ENCODE measurements at regions not wholly inside any gene's neighbourhood (a gene's known extent, or its start where the extent isn't known, plus 50 kb on each side); places are given as distances from the start of the nearest gene placed in this dataset.
A peak's percentile ranks its signal among the peaks of the same experiment; 100 is the strongest.
"Not testable (repeated sequence)": the region's sequence is repeated elsewhere in the genome, so short reads cannot be mapped to it uniquely, and the experiment has no call there.

- not testable (repeated sequence) for DNase-seq
These were observed 1370.6 kb downstream of the CDH12 start for GRCh38 chr5:21482522-21482921.

GRCh38 chr5:21481320-21482270 lies 1371.5 kb downstream of the CDH12 start:
- not testable (repeated sequence) for DNase-seq

DNA sequence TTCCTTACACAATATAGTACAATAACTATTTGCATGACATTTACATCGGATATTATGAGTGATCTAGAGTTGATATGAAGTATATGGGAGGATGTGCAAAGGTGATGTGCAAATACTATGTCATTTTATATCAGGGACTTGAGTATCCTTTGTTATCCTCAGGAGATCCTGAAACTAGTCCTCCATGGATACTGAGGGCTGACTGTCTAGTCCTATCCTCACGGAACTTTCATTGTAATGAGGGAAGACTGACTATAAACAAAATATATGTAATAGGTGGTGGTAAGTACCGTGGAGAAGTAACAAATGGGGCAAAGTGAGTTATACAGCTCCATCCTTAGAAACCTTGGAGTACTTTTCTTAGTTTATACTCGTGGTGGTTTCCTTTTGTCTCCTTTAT lies 1373.1 kb downstream of the CDH12 start:
- not testable (repeated sequence) for DNase-seq

DNA sequence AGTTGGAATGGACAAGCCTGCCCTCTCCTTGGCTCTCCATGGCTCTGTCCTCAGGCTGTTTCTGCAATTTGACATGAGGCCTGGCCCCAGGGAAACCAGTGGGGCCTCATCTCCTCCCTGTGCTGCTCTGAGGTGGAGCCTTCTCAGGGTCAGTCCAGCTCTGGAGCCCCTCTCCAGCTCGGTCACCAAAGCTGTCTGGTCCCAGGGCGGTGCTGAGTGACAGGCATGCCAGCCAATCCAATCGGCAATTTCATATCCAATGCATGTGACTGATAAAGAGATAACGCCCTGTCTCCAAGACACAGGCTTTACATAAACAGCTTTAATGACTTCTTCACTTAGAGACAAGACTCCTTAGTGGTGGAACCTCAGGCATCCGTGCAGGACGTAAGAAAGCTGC lies 1379.2 kb downstream of the CDH12 start:
- DNase-seq = not testable (repeated sequence)

GRCh38 chr5:21473436-21473835 lies 1379.7 kb downstream of the CDH12 start:
- DNase-seq = not testable (repeated sequence)

GRCh38 chr5:21471691-21472090 lies 1381.5 kb downstream of the CDH12 start:
- DNase-seq = not testable (repeated sequence)

DNA sequence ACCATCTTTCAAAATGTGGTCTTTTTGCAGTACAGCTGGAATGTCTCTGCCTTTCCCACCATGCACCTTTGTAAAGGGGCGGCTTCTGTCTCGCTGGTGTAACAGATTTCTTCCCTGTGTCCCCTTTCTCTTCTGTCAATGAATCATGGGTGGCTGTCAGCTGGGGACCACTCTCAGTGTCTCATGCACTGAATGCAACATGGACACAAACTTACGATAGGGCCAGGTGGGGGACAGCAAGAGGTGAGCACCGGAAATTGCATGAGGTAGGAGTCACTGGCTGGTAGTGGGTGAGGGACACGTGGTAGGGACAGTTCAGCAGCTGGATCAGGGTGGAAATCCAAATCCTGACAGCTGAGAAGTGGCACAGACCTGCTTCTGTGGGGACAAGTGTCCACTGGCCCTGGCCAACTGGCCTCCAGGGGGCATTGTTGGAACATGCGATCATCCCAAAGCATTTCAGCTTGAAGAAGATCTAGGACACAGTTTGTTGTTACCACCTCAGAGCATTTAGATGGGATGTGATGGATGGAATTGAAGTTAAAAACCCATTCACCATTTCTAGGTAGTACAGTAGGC lies 1383.5 kb downstream of the CDH12 start:
- peak in 9 of 14 donors; percentile 7 to 57 (median 32) for DNase-seq

DNA sequence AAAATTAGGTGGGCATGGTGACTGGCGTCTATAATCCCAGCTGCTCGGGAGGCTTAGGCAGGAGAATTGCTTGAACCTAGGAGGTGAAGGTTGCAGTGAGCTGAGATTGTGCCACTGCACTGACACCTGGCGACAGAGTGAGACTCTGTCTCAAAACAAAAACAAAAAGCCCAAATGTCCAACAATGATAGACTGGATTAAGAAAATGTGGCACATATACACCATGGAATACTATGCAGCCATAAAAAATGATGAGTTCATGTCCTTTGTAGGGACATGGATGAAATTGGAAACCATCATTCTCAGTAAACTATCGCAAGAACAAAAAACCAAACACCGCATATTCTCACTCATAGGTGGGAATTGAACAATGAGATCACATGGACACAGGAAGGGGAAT lies 1385.6 kb downstream of the CDH12 start:
- not testable (repeated sequence) for DNase-seq

- not testable (repeated sequence) for DNase-seq
These were observed 1393.4 kb downstream of the CDH12 start for GRCh38 chr5:21459744-21460073.

DNA sequence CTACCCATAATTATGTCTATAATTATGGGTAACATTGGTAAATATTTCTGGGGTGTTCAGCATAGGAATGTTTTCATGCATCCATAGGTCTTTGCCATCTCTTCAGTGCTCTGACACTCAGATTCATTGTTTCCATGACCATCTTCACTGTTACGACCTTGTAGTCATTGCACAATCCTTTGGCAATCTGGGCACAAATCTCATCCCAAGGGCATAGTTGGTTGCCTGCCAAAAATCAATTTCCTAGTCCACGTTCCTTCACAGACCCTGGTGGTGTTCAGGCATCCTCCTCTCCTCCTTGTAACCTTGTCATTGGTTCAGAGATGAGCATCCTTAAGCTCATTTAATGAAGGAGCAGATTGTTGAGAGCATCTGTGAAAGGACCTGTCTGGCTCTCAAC lies 1400.7 kb downstream of the CDH12 start:
- peak in 1 of 14 donors; percentile 6 for DNase-seq

DNA sequence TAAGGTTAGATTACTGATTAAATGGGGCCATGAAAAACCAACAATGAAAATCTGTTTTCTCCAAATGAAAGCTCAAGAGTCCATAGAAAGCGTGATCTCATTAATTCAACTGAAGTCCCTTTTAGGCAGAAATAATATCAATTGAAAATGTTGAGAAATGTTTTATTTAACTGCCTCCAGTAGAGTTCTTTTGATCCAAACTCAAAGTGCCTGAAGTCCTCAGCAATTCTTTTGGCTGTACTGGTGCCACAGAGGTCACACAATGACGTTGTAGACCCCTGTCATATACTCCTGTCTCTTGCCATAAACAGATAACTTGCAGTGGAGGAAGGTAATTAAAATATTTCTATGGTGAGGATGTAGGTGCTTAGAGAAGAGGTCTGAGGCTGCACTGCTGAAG lies 1420.5 kb downstream of the CDH12 start:
- DNase-seq = no peak

DNA sequence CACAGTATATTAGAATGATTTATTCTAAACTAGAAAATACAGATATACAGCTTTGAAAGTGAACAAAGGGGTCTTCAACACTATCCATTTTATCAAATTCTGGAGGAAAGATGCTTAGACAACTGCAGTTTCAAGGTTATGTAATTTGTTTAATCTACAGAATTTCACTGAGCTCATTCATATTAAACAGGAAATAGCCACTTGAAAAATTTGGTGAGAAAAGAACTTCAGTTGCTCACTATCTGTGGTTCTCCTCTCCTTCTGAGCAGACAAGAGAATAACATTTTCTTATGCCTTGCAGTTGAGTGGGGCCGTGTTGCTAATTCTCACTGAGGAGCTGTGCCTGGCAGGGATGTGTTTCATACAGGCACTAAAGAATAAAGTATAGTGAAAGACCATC lies 1428.2 kb downstream of the CDH12 start:
- DNase-seq = no peak

DNA sequence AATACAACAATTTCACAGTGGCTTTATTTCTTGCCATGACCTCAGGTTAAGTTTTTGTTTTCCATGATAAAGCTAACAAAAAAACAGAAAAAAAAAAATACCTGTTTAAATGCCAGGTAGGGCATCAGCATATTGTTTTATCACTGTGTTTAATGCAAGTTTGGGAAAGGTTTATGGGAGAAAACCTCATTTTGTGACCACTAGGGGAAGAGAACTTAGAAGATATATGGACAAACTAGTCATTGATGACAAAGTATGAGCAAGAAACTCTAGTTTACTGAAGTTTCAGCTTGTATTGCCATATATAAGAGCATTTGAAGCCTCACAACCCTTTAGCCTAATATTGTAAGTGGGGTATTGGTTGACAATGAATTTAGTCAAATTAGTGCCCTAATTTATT lies 1431.4 kb upstream of the CDH18 start:
- no peak for DNase-seq

DNA sequence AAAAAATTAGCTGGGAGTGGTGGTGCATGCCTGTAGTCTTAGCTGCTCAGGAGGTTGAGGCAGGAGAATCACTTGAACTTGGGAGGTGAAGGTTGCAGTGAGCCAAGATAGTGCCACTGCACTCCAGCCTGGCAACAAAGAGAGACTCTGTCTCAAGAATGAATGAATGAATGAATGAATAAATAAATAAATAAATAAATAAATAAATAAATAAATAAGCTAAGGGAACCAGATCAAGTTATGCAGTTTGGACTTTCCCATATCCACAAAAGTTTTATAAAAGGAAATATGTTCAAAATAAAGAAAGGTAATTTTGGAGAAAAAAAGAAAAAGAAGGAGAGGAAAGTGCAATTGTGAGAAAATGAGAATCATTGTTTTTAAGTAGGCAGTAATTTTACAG lies 1414.1 kb upstream of the CDH18 start:
- DNase-seq = not testable (repeated sequence)

- DNase-seq = no peak
These were observed 1410.5 kb upstream of the CDH18 start for GRCh38 chr5:21398511-21398910.

DNA sequence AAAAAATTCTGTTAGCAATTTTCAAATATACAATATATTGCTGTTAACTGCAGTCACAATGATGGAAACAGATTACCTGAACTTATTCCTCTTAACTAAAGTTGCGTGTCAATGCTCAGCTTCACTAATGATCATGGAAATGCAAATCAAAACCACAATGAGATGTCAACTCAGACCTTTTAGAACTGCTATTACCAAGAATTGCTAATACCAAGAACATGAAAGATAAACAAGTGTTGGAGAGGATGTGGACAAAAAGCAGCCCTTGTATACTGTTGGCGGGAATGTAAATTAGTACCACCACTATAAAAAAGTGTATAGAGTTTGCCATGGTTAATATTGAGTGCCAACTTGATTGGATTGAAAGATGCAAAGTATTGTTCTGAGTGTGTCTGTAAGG lies 1409.7 kb upstream of the CDH18 start:
- no peak for DNase-seq

- DNase-seq = peak in 1 of 14 donors; percentile 4
These were observed 1403.5 kb upstream of the CDH18 start for GRCh38 chr5:21391506-21391905.

DNA sequence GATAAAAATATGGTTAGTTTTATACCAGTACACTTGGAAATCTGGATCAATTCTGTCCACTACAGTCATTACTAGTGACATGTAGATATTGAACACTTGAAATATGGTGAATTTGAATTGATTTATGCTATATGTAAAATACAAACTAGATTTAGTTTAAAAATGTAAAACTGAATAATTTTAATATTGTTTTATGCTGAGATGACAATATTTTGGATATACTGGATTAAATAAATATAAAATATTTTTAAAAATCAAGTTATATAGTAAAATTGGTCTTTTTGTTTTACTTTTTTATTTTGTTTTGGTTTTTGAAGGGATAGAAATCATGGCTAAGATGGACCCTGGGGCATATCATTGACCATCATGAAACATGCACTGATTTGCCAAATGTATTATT lies 1372.8 kb upstream of the CDH18 start:
- not testable (repeated sequence) for DNase-seq

- not testable (repeated sequence) for DNase-seq
These were observed 1353.9 kb upstream of the CDH18 start for GRCh38 chr5:21341948-21342261.

- DNase-seq = peak in 1 of 14 donors; percentile 2
These were observed 1353.4 kb upstream of the CDH18 start for GRCh38 chr5:21341203-21341947.

GRCh38 chr5:21340233-21340632 lies 1352.2 kb upstream of the CDH18 start:
- DNase-seq = not testable (repeated sequence)

- DNase-seq = not testable (repeated sequence)
These were observed 1348.5 kb upstream of the CDH18 start for GRCh38 chr5:21336478-21336877.

DNA sequence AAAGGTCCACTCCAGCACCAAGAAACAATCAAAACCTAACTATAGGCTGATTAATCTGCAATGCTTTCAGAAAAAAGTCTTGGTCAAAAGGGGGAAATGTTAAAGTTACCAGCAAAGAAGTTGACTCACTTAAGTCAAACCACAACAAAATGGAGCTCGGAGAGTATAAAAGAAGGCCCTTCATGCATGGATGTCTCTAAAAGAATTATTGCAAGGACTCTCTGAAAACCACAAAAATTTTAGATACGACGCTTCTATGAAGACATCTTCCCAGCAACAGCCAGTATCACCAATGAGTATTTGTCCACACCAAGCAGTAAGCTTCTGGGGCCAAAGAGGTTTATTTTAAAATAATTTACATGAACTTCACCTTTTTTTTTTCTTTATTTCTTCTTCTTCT lies 1327.4 kb upstream of the CDH18 start:
- not testable (repeated sequence) for DNase-seq

All from C1 segment of cervical spinal cord (tissue), 14 donors.